ENCODE measurements at regions not wholly inside any gene's neighbourhood (a gene's known extent, or its start where the extent isn't known, plus 50 kb on each side); places are given as distances from the start of the nearest gene placed in this dataset.
"Not testable (repeated sequence)": the region's sequence is repeated elsewhere in the genome, so short reads cannot be mapped to it uniquely, and the experiment has no call there.

DNA sequence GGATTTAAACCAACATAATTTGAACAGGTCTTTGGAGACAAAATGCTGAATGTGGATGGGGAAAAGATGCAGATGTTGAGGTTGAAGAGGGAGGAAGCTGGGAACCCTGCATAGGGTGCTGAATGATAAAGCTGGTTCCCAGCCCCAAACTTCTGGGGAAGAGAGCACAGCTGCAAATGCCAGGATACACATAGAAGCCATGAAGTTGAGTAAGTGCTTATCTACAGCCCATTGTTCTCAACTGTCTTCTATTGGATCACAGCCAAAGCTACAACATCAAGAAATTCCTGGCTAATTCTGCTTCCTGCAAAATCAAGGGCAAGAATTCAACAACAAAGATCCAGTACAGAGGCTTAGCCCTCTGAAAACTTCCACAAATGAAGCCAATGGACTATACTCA, 779.8 kb downstream of the PRIM2 start:
- not testable (repeated sequence) for ATAC-seq

DNA sequence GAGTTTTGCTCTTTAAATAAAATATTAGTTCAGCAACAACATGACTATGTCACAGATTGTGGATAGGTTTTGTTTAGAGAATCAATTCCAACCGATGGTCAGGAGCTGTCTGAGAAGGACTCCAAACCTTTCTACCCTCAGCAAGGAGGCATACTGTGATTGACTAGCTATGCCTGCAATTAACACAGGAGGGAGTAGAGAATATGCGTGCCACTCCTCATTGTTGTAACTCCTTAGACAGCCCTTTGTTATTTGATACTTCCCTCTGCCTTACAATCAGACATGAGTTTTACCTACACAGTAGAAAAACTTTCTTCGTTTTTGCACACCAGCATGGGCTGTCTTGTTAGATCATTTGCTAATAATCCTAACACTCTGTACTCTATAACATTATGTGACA, 796.5 kb downstream of the PRIM2 start:
- ATAC-seq, result no peak
- TF ChIP-seq ZC3H10 (CRISPR knock-in tag; IDR thresholded peaks at IDR 0.05) (no peak), ZNF8 (CRISPR knock-in tag; IDR thresholded peaks at IDR 0.05) (no peak), TOX (CRISPR knock-in tag; IDR thresholded peaks at IDR 0.05; ENCODE audit: borderline replicate concordance) (no peak), ZFP30 (CRISPR knock-in tag; IDR thresholded peaks at IDR 0.05) (no peak), ZFP3 (CRISPR knock-in tag; IDR thresholded peaks at IDR 0.05) (no peak), TCF4 (CRISPR knock-in tag; IDR thresholded peaks at IDR 0.05; ENCODE audit: borderline replicate concordance) (no peak), SNAI2 (CRISPR knock-in tag; IDR thresholded peaks at IDR 0.05) (no peak), ZNF70 (CRISPR knock-in tag; IDR thresholded peaks at IDR 0.05) (no peak), CSDC2 (CRISPR knock-in tag; IDR thresholded peaks at IDR 0.05) (no peak), OSR1 (CRISPR knock-in tag; IDR thresholded peaks at IDR 0.05) (no peak), ARNTL (CRISPR knock-in tag; IDR thresholded peaks at IDR 0.05; ENCODE audit: borderline replicate concordance, low read depth) (no peak), PPARA (CRISPR knock-in tag; IDR thresholded peaks at IDR 0.05; ENCODE audit: borderline replicate concordance) (no peak)
- TF ChIP-seq, protein P1, sequence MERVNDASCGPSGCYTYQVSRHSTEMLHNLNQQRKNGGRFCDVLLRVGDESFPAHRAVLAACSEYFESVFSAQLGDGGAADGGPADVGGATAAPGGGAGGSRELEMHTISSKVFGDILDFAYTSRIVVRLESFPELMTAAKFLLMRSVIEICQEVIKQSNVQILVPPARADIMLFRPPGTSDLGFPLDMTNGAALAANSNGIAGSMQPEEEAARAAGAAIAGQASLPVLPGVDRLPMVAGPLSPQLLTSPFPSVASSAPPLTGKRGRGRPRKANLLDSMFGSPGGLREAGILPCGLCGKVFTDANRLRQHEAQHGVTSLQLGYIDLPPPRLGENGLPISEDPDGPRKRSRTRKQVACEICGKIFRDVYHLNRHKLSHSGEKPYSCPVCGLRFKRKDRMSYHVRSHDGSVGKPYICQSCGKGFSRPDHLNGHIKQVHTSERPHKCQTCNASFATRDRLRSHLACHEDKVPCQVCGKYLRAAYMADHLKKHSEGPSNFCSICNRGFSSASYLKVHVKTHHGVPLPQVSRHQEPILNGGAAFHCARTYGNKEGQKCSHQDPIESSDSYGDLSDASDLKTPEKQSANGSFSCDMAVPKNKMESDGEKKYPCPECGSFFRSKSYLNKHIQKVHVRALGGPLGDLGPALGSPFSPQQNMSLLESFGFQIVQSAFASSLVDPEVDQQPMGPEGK (CRISPR knock-in tag; IDR thresholded peaks at IDR 0.05; ENCODE audit: borderline replicate concordance), result no peak
- TF ChIP-seq, protein P2, sequence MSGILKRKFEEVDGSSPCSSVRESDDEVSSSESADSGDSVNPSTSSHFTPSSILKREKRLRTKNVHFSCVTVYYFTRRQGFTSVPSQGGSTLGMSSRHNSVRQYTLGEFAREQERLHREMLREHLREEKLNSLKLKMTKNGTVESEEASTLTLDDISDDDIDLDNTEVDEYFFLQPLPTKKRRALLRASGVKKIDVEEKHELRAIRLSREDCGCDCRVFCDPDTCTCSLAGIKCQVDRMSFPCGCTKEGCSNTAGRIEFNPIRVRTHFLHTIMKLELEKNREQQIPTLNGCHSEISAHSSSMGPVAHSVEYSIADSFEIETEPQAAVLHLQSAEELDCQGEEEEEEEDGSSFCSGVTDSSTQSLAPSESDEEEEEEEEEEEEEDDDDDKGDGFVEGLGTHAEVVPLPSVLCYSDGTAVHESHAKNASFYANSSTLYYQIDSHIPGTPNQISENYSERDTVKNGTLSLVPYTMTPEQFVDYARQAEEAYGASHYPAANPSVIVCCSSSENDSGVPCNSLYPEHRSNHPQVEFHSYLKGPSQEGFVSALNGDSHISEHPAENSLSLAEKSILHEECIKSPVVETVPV (CRISPR knock-in tag; IDR thresholded peaks at IDR 0.05), result no peak
- TF ChIP-seq, protein P3, sequence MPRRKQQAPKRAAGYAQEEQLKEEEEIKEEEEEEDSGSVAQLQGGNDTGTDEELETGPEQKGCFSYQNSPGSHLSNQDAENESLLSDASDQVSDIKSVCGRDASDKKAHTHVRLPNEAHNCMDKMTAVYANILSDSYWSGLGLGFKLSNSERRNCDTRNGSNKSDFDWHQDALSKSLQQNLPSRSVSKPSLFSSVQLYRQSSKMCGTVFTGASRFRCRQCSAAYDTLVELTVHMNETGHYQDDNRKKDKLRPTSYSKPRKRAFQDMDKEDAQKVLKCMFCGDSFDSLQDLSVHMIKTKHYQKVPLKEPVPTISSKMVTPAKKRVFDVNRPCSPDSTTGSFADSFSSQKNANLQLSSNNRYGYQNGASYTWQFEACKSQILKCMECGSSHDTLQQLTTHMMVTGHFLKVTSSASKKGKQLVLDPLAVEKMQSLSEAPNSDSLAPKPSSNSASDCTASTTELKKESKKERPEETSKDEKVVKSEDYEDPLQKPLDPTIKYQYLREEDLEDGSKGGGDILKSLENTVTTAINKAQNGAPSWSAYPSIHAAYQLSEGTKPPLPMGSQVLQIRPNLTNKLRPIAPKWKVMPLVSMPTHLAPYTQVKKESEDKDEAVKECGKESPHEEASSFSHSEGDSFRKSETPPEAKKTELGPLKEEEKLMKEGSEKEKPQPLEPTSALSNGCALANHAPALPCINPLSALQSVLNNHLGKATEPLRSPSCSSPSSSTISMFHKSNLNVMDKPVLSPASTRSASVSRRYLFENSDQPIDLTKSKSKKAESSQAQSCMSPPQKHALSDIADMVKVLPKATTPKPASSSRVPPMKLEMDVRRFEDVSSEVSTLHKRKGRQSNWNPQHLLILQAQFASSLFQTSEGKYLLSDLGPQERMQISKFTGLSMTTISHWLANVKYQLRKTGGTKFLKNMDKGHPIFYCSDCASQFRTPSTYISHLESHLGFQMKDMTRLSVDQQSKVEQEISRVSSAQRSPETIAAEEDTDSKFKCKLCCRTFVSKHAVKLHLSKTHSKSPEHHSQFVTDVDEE (CRISPR knock-in tag; IDR thresholded peaks at IDR 0.05), result no peak

GRCh38 chr6:58117162-58117561, 799.7 kb downstream of the PRIM2 start:
- ATAC-seq, result not testable (repeated sequence)

GRCh38 chr6:58121616-58122015, 804.2 kb downstream of the PRIM2 start:
- not testable (repeated sequence) for ATAC-seq

GRCh38 chr6:58123770-58124169, 806.3 kb downstream of the PRIM2 start:
- ATAC-seq, result not testable (repeated sequence)

- not testable (repeated sequence) for ATAC-seq
Observed at GRCh38 chr6:58128549-58128948, 811.1 kb downstream of the PRIM2 start.

DNA sequence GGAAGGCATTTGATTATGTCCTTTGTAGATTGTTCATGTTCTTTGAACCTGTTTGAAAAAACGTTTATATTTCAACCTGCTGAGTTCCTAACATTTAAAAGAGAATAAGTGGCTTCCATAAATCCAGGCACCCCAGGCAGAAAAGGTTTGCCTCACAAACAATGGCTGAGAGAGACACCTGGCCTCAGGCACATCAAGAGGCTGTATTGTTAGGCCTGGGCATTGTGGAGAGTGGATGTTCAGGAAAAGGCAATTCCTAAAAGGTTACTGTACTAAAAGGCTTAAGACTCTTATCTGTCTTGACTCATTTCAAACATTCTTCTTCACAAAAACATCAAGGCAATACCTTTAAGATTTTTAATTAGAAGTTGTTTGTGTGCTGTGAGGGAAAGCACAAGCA, 811.7 kb downstream of the PRIM2 start:
- ATAC-seq, result not testable (repeated sequence)

DNA sequence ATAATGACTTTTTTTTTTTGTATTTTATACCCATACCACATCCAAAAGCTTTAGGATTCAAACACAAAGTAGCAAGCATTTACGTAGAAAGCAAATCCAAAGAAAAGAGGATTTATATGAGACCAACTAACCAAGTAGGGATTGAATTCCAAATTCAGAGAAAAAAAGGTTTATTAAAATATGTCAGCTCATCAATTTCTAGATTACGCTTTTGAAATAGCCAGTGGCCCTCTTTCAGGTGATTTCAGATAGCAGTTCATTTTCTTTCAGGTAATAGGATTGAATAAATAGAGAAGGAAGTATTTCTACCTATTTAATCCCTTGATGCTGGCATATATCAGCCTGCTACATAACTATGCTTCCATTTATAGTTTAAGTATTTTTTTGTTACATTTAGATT, 822.3 kb downstream of the PRIM2 start:
- ATAC-seq, result not testable (repeated sequence)

GRCh38 chr6:58171025-58171424, 853.6 kb downstream of the PRIM2 start:
- not testable (repeated sequence) for ATAC-seq

DNA sequence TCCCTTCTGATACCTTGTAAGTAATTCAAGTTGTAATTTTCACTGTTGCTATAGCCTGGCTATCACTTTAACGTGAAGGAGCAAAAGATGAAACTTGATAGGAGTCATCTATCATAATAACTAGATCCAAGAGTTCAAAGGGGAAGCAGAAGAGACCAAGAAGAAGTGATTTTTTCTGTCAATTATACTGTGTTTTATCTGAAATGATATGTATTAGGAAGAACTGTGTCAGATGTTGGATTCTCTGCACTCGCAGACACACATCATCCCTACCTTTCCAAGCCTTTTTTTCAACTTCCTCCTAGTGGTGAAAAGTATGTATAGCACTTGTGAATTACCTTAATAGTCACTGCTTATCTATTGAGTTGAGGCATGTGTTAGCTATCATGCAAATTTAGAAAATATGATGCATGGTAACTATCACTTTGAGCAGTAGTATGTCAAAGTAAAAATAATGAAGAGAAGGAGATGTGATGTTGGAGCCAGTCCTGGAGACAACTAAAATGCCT, 864.2 kb downstream of the PRIM2 start:
- peak; percentile 76 for ATAC-seq

- not testable (repeated sequence) for ATAC-seq
Observed at GRCh38 chr6:58185300-58185699, 867.9 kb downstream of the PRIM2 start.

GRCh38 chr6:58193209-58193608, 875.8 kb downstream of the PRIM2 start:
- ATAC-seq, result peak; percentile 35; the same call in 1 of the 3 replicates

All from SK-N-SH treated with all-trans-retinoic acid at 6 μM for 48 hours (cell line).